ENCODE measurements at regions not wholly inside any gene's neighbourhood (a gene's known extent, or its start where the extent isn't known, plus 50 kb on each side); places are given as distances from the start of the nearest gene placed in this dataset.
"Not testable (repeated sequence)": the region's sequence is repeated elsewhere in the genome, so short reads cannot be mapped to it uniquely, and the experiment has no call there.

GRCh38 chr13:104953588-104953987 is 1581.9 kb downstream of the EFNB2 start:
- no peak overlapping the region for H3K9ac ChIP-seq (ENCODE audit: low read length in 2 of 2)
- no peaks in the 10 kb centered on the region for H3K9me3 ChIP-seq (ENCODE audit: control insufficient read depth in 2 of 2, low read length in 2 of 2)
- no peak overlapping the region for H3K4me3 ChIP-seq (ENCODE audit: low read length in 2 of 2)
- H3K27me3 ChIP-seq (ENCODE audit: control insufficient read depth in 1 of 2, insufficient read depth in 2 of 2, low read length in 2 of 2), result no peaks in the 10 kb centered on the region
- no peaks in the 10 kb centered on the region for H3K4me1 ChIP-seq (ENCODE audit: control insufficient read depth, insufficient read depth, low read length)
- H3K36me3 ChIP-seq (ENCODE audit: control insufficient read depth in 2 of 2, insufficient read depth in 2 of 2, low read length in 2 of 2), result no peaks in the 10 kb centered on the region
- no peak overlapping the region for H3K27ac ChIP-seq (ENCODE audit: low read length)

DNA sequence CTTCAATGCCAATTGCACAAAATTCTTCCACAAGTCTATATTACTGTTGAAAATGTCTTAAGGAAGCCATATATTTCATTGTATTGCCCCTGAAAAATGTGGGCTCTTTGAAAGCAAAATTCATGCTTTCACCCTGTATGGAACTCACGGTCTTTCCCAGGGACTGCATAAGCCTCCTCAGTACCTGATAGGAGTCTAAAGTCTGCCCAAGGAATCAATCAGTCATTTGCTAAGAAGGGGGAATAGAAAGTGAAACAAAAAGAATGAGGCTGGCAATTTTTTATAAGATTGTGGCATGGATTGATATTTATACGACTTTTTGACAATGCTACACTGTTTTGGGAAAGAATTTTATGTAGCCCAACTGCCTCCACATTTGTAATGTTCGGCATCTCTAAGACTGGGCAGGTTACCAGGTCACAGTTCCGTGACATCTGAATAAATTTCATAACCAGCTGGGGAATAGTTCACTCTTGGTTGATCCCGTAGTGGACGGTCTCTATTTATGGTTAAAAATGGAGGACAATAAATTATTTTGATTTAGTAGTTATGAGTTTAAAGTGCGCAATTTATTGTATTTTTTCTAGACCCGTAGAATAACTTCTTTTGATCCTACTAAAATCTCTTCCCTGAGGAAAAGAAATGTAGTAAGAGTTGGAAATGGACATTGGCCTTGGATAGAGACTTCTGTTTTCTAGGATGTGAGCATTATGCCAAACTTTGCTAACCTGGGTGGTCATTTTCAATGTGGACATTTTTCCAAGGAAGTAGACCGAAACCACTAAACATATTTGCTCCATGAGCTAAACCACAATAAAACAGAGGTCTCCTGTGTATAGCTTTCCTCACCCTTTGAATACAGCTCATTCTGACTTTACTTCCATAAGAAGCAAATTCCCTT is 1585.4 kb downstream of the EFNB2 start:
- no peaks in the 10 kb centered on the region for H3K9me3 ChIP-seq (ENCODE audit: control insufficient read depth in 2 of 2, low read length in 2 of 2)
- H3K4me3 ChIP-seq (ENCODE audit: low read length in 2 of 2), result no peak overlapping the region
- no peaks in the 10 kb centered on the region for H3K4me1 ChIP-seq (ENCODE audit: control insufficient read depth, insufficient read depth, low read length)
- H3K27ac ChIP-seq (ENCODE audit: low read length), result no peak overlapping the region
- H3K27me3 ChIP-seq (ENCODE audit: control insufficient read depth in 1 of 2, insufficient read depth in 2 of 2, low read length in 2 of 2), result no peaks in the 10 kb centered on the region
- H3K36me3 ChIP-seq (ENCODE audit: control insufficient read depth in 2 of 2, insufficient read depth in 2 of 2, low read length in 2 of 2), result no peaks in the 10 kb centered on the region
- no peak overlapping the region for H3K9ac ChIP-seq (ENCODE audit: low read length in 2 of 2)

DNA sequence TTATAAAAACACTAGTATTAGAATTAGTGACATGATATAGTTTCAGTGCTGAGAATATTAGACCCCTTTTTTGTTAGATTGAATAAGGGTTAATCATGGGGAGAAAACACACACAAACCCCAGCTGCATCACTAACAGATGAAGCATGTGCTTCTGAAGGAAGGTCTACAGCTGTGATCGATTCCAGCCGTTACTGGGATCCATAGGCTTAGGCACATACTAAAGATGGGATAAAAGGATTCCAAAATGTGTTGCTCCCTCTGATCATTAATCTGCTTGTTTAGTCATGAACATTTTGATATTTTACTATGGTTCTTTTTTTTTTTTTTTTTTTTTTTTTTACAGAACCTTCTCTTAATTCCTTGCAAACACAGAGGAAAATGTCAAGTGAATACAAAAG is 1591.3 kb downstream of the EFNB2 start:
- Histone ChIP-seq H3K27ac (ENCODE audit: low read length) (no peak overlapping the region), H3K9me3 (ENCODE audit: control insufficient read depth in 2 of 2, low read length in 2 of 2) (no peaks in the 10 kb centered on the region), H3K9ac (ENCODE audit: low read length in 2 of 2) (no peak overlapping the region), H3K27me3 (ENCODE audit: control insufficient read depth in 1 of 2, insufficient read depth in 2 of 2, low read length in 2 of 2) (no peaks in the 10 kb centered on the region), H3K4me1 (ENCODE audit: control insufficient read depth, insufficient read depth, low read length) (no peaks in the 10 kb centered on the region), H3K4me3 (ENCODE audit: low read length in 2 of 2) (no peak overlapping the region), H3K36me3 (ENCODE audit: control insufficient read depth in 2 of 2, insufficient read depth in 2 of 2, low read length in 2 of 2) (no peaks in the 10 kb centered on the region)

- Histone ChIP-seq H3K9ac (ENCODE audit: low read length in 2 of 2) (no peak overlapping the region), H3K9me3 (ENCODE audit: control insufficient read depth in 2 of 2, low read length in 2 of 2) (no peaks in the 10 kb centered on the region), H3K4me1 (ENCODE audit: control insufficient read depth, insufficient read depth, low read length) (no peaks in the 10 kb centered on the region), H3K4me3 (ENCODE audit: low read length in 2 of 2) (no peak overlapping the region), H3K36me3 (ENCODE audit: control insufficient read depth in 2 of 2, insufficient read depth in 2 of 2, low read length in 2 of 2) (no peaks in the 10 kb centered on the region), H3K27me3 (ENCODE audit: control insufficient read depth in 1 of 2, insufficient read depth in 2 of 2, low read length in 2 of 2) (no peaks in the 10 kb centered on the region), H3K27ac (ENCODE audit: low read length) (no peak overlapping the region)
These were observed 1592.1 kb downstream of the EFNB2 start for GRCh38 chr13:104943331-104943730.

DNA sequence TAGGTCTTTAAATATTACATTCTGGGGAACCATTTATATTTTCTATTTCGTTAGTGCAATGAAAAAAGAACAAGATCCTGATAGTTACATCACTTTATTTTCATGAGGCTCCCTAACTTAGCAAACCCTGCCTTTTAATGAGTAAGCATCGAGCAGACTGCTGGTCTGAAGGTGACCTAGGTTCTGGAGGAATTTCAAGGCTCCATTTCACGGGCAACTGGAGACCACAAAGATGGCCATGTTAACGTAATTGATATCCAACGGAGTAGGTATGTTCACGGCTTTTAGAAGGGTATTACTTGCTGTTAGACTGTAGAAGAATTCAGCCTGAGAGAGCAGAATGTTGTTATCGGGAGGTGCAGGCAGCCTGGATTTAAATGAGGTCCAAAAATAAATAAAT is 1597.6 kb downstream of the EFNB2 start:
- Histone ChIP-seq H3K27ac (ENCODE audit: low read length) (no peak overlapping the region), H3K9ac (ENCODE audit: low read length in 2 of 2) (no peak overlapping the region), H3K9me3 (ENCODE audit: control insufficient read depth in 2 of 2, low read length in 2 of 2) (no peaks in the 10 kb centered on the region)

DNA sequence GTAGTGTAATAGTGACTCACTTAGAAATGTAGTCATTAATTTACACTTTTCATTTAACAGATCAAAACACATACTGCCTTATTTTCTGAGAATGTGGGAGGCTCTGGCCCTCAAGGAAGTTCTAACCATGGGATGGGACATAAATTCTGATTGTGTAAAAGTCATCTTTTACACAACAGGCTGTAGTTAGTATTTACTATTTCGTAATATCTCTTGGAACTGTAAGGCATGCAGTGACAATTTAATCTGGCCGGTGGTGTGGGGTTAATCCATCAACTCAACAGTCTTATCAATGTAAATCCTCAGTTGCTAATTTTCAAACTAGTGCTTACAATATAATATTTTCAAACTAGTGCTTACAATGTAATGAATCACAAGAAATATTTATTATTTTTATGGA is 1599.2 kb downstream of the EFNB2 start:
- Histone ChIP-seq H3K27me3 (ENCODE audit: control insufficient read depth in 1 of 2, insufficient read depth in 2 of 2, low read length in 2 of 2) (no peaks in the 10 kb centered on the region), H3K4me1 (ENCODE audit: control insufficient read depth, insufficient read depth, low read length) (no peaks in the 10 kb centered on the region), H3K27ac (ENCODE audit: low read length) (no peak overlapping the region), H3K4me3 (ENCODE audit: low read length in 2 of 2) (no peak overlapping the region), H3K36me3 (ENCODE audit: control insufficient read depth in 2 of 2, insufficient read depth in 2 of 2, low read length in 2 of 2) (no peaks in the 10 kb centered on the region), H3K9me3 (ENCODE audit: control insufficient read depth in 2 of 2, low read length in 2 of 2) (no peaks in the 10 kb centered on the region), H3K9ac (ENCODE audit: low read length in 2 of 2) (no peak overlapping the region)

More for the DNA sequence above, 1597.6 kb downstream of the EFNB2 start:
- H3K4me1 ChIP-seq (ENCODE audit: control insufficient read depth, insufficient read depth, low read length), result no peaks in the 10 kb centered on the region
- no peaks in the 10 kb centered on the region for H3K36me3 ChIP-seq (ENCODE audit: control insufficient read depth in 2 of 2, insufficient read depth in 2 of 2, low read length in 2 of 2)
- no peaks in the 10 kb centered on the region for H3K27me3 ChIP-seq (ENCODE audit: control insufficient read depth in 1 of 2, insufficient read depth in 2 of 2, low read length in 2 of 2)
- no peak overlapping the region for H3K4me3 ChIP-seq (ENCODE audit: low read length in 2 of 2)

GRCh38 chr13:104920513-104920912 is 1614.9 kb downstream of the EFNB2 start:
- not testable (repeated sequence) for H3K27me3 ChIP-seq (ENCODE audit: control insufficient read depth in 1 of 2, insufficient read depth in 2 of 2, low read length in 2 of 2); H3K27ac ChIP-seq (ENCODE audit: low read length); H3K9me3 ChIP-seq (ENCODE audit: control insufficient read depth in 2 of 2, low read length in 2 of 2); H3K4me3 ChIP-seq (ENCODE audit: low read length in 2 of 2); H3K9ac ChIP-seq (ENCODE audit: low read length in 2 of 2); H3K4me1 ChIP-seq (ENCODE audit: control insufficient read depth, insufficient read depth, low read length); H3K36me3 ChIP-seq (ENCODE audit: control insufficient read depth in 2 of 2, insufficient read depth in 2 of 2, low read length in 2 of 2)

- H3K9me3 ChIP-seq (ENCODE audit: control insufficient read depth in 2 of 2, low read length in 2 of 2), result no peaks in the 10 kb centered on the region
- H3K27me3 ChIP-seq (ENCODE audit: control insufficient read depth in 1 of 2, insufficient read depth in 2 of 2, low read length in 2 of 2), result no peaks in the 10 kb centered on the region
- H3K36me3 ChIP-seq (ENCODE audit: control insufficient read depth in 2 of 2, insufficient read depth in 2 of 2, low read length in 2 of 2), result no peaks in the 10 kb centered on the region
- no peak overlapping the region for H3K27ac ChIP-seq (ENCODE audit: low read length)
- H3K4me1 ChIP-seq (ENCODE audit: control insufficient read depth, insufficient read depth, low read length), result peaks cover 3% of the 10 kb centered on the region
- no peak overlapping the region for H3K4me3 ChIP-seq (ENCODE audit: low read length in 2 of 2)
- no peak overlapping the region for H3K9ac ChIP-seq (ENCODE audit: low read length in 2 of 2)
These were observed 1615.4 kb downstream of the EFNB2 start for GRCh38 chr13:104920091-104920490.

- no peaks in the 10 kb centered on the region for H3K36me3 ChIP-seq (ENCODE audit: control insufficient read depth in 2 of 2, insufficient read depth in 2 of 2, low read length in 2 of 2)
- no peak overlapping the region for H3K9ac ChIP-seq (ENCODE audit: low read length in 2 of 2)
- no peaks in the 10 kb centered on the region for H3K27me3 ChIP-seq (ENCODE audit: control insufficient read depth in 1 of 2, insufficient read depth in 2 of 2, low read length in 2 of 2)
- H3K27ac ChIP-seq (ENCODE audit: low read length), result no peak overlapping the region
- H3K4me3 ChIP-seq (ENCODE audit: low read length in 2 of 2), result no peak overlapping the region
- H3K9me3 ChIP-seq (ENCODE audit: control insufficient read depth in 2 of 2, low read length in 2 of 2), result no peaks in the 10 kb centered on the region
- H3K4me1 ChIP-seq (ENCODE audit: control insufficient read depth, insufficient read depth, low read length), result no peaks in the 10 kb centered on the region
These were observed 1635.2 kb downstream of the EFNB2 start for GRCh38 chr13:104900191-104900817.

DNA sequence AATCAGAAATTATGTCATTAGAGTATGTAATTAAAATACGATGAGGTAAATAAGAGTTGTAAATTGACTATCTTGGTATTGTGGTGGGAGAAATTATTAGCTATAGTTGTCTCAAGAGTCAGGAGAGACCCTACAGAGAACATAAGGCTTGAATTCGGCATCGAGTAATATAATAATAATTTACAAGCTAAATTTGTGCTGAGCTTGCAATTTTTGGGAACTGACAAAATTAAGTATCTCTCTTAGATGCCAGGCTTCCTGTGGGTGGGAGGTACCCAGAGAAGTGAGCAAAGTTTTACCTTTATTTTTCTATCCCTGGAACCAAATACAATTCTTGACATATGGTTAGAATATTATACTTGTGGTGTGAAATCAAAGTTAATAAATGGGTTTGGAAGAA is 1637.0 kb downstream of the EFNB2 start:
- Histone ChIP-seq H3K4me1 (ENCODE audit: control insufficient read depth, insufficient read depth, low read length) (no peaks in the 10 kb centered on the region), H3K4me3 (ENCODE audit: low read length in 2 of 2) (no peak overlapping the region), H3K27me3 (ENCODE audit: control insufficient read depth in 1 of 2, insufficient read depth in 2 of 2, low read length in 2 of 2) (no peaks in the 10 kb centered on the region), H3K9me3 (ENCODE audit: control insufficient read depth in 2 of 2, low read length in 2 of 2) (no peaks in the 10 kb centered on the region), H3K36me3 (ENCODE audit: control insufficient read depth in 2 of 2, insufficient read depth in 2 of 2, low read length in 2 of 2) (no peaks in the 10 kb centered on the region), H3K9ac (ENCODE audit: low read length in 2 of 2) (no peak overlapping the region), H3K27ac (ENCODE audit: low read length) (no peak overlapping the region)

DNA sequence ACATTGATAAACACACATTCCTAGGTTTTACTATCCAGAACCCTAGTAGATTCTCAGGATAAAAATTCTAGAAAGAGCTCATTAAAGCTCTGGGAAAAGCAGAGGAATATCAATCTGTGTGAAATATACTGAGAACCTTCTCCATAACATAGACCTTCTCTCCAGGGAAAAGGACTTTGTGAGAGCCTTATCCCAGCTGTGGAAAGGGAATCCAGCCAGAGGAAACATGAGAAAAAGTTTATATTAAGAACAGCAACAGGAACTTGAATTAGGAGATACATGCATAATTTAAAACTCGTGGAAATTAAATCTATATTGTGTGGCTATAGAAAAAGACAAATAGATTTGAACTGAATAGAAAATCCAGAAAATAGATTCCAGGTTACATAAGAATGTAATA is 1639.9 kb downstream of the EFNB2 start:
- H3K27me3 ChIP-seq (ENCODE audit: control insufficient read depth in 1 of 2, insufficient read depth in 2 of 2, low read length in 2 of 2), result no peaks in the 10 kb centered on the region
- H3K4me1 ChIP-seq (ENCODE audit: control insufficient read depth, insufficient read depth, low read length), result no peaks in the 10 kb centered on the region
- no peak overlapping the region for H3K9ac ChIP-seq (ENCODE audit: low read length in 2 of 2)
- H3K27ac ChIP-seq (ENCODE audit: low read length), result no peak overlapping the region
- no peaks in the 10 kb centered on the region for H3K36me3 ChIP-seq (ENCODE audit: control insufficient read depth in 2 of 2, insufficient read depth in 2 of 2, low read length in 2 of 2)
- no peak overlapping the region for H3K4me3 ChIP-seq (ENCODE audit: low read length in 2 of 2)
- H3K9me3 ChIP-seq (ENCODE audit: control insufficient read depth in 2 of 2, low read length in 2 of 2), result no peaks in the 10 kb centered on the region
